ENCODE measurements at regions not wholly inside any gene's neighbourhood (a gene's known extent, or its start where the extent isn't known, plus 50 kb on each side); places are given as distances from the start of the nearest gene placed in this dataset.

GRCh38 chr2:20143263-20143662 is 81.7 kb downstream of the SDC1 start:
- TF ChIP-seq EZH2 (IDR thresholded peaks at IDR 0.05; ENCODE audit: borderline replicate concordance, insufficient read depth, low read depth, low read length, poor library complexity, severe bottlenecking) = no peak
- no peak for TF ChIP-seq CTCF (IDR thresholded peaks at IDR 0.05)

Measured in B cell (primary cell).